ENCODE measurements at regions not wholly inside any gene's neighbourhood (a gene's known extent, or its start where the extent isn't known, plus 50 kb on each side); places are given as distances from the start of the nearest gene placed in this dataset.

DNA sequence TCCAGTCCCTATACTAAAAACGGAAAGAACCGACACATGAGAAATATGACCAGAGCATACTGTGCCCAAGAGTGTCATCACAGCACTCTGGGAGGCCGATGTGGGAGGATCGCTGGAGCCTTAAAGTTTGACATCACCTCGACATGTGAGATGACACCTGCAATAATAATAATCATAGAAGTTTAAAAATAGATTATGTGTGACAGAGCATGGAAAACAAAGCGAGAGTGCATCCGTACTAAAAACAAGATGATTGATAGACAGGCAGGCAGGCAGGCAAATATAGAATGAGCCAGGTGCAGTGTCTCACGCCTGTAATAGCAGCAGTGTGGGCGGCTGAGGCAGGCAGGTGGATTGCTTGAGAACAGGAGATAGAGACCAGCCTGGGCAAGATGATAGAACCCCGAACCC lies 114.8 kb upstream of the ANKRD30BL start:
- TF ChIP-seq USF1 (IDR thresholded peaks at IDR 0.05) (no peak), RAD21 (IDR thresholded peaks at IDR 0.05; ENCODE audit: low read depth) (no peak), EP300 (IDR thresholded peaks at IDR 0.05; ENCODE audit: borderline replicate concordance) (no peak), TAF1 (IDR thresholded peaks at IDR 0.05; ENCODE audit: low read depth) (no peak), REST (IDR thresholded peaks at IDR 0.05; ENCODE audit: low read depth) (no peak), MAX (IDR thresholded peaks at IDR 0.05) (no peak), YY1 (IDR thresholded peaks at IDR 0.05; ENCODE audit: low read depth) (no peak)
